ENCODE measurements at regions not wholly inside any gene's neighbourhood (a gene's known extent, or its start where the extent isn't known, plus 50 kb on each side); places are given as distances from the start of the nearest gene placed in this dataset.

DNA sequence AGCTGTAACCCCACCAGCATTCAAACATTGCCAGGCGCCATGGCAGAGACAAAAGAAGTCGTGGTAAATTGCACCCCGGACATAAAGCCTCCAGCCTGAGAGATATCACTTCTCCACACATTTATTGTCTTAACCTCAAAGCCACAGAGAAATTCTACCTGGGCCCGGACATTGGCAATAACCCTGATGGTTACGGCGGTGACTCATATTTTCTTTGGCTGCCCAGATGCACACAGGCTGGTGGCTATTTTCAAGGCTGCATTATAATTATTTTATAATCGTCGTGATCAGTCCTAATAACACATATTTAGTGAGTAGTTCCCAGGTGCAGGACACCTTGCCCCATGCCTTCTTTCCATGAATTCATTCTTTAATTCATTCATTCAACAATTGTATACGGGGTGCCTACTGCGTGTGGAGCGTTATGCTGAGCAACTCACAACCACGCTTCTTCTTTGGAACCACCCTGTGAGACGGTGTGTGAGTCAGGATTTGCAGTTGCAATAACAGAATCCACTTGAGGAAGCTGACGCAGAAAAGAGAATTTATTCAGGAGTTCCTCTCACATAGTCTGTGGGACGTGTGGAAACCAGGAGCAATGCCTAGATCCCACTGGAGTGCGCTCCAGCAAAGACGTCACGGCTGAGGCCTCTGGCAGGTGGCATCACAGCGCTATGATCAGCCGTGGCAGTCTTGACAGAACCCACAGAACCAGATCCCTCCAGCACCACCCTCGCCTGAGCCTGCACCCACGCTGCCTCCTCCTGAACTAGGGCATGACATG is 245.7 kb downstream of the FOXL1 start:
- DNase-seq (ENCODE audit: extremely low read depth in 1 of 2, low read depth in 1 of 2) = no peak

- no peak for DNase-seq (ENCODE audit: extremely low read depth in 1 of 2, low read depth in 1 of 2)
These were observed 246.5 kb downstream of the FOXL1 start for GRCh38 chr16:86824751-86825296.

DNA sequence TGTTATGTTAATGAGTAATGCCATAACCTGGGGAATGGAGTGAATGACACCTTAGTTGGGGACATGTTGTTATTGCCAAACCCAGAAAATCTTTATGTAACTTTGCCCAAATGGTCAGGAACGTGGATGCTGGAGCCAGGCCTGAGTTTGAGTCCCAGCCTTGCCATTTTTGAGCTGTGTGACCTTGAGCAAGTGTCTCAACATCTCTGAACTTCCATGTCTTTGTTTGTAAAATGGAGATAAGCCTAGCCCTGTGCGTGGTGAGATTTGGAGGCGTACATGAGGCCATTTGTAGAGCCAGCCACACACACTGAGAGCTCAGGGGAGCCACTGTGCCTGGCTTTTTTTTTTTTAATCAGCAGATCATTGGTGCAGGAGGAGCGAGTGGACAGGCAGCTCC is 247.3 kb downstream of the FOXL1 start:
- no peak for DNase-seq (ENCODE audit: extremely low read depth in 1 of 2, low read depth in 1 of 2)

- DNase-seq (ENCODE audit: extremely low read depth in 1 of 2, low read depth in 1 of 2) = no peak
These were observed 248.6 kb downstream of the FOXL1 start for GRCh38 chr16:86826941-86827340.

DNA sequence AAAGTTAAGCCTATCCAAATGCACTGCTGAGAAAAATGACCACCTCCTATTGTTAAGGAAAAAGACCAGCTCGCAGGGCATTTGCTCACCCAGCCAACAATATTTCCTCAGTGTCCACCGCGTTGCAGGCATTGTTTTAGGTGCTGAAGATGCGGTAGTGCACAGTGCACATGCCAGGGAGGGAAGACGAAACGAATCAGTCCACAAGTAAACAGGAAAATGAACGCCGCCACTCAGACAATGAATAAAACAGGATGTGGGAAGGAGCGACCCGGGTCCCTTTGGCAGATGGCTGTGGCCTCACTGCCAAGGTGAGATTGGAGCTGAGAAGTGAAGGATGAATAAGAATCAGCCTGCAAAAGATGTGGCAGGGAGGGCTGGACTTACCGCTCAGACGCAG is 249.2 kb downstream of the FOXL1 start:
- DNase-seq (ENCODE audit: extremely low read depth in 1 of 2, low read depth in 1 of 2) = no peak

DNA sequence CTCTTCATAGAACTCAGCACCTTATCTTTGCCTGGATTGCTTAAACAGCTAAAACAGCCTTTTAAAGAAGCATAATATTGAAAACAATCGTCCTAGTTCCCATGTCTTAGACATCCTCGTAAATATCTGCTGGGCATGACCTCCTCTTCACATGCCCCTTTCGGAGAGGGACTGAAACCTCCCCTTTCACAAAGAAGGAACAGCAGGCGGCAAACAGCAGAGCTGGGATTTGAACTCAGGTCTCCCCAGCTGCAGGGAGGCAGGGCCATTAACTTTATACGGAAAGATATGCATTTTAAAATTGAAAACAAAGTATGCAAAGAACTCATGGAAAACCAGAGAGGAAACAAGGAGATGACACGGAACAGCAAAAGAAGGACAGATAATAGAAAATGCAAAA is 249.9 kb downstream of the FOXL1 start:
- no peak for DNase-seq (ENCODE audit: extremely low read depth in 1 of 2, low read depth in 1 of 2)

DNA sequence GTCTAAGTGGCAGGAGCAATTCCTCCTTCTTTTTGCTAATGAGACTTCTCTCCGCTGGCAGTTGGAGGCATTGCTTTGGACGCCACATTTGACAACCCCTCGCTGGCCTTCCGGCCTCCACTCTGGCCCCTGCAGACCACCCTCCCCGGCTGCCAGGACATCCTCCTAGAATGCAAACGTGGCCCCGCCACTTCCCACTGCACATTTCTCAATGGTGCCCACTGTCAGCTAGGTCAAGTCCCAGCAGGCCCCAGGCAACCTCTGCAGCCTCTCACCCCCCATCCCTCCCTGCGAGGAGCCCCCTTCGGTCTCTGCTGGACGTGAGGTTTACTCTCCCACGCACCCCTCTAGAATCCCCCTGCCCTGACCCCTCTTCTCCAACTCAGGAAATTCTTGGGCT is 250.3 kb downstream of the FOXL1 start:
- DNase-seq (ENCODE audit: extremely low read depth in 1 of 2, low read depth in 1 of 2) = no peak

DNA sequence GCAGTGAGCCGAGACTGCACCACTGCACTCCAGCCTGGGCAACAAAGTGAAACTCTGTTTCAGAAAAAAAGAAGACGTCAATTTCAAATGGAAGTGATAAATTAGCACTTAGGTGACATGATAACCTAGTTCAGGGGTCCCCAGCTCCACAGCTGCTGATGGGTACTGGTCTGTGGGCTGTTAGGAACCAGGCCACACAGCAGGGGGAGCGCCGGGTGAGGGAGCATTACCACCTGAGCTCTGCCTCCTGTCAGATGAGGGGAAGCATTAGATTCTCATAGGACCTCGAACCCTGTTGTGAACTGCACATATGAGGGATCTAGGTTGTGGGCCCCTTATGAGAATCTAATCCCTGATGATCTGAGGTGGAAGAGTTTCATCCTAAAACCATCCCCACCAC is 253.0 kb downstream of the FOXL1 start:
- DNase-seq (ENCODE audit: extremely low read depth in 1 of 2, low read depth in 1 of 2) = no peak

DNA sequence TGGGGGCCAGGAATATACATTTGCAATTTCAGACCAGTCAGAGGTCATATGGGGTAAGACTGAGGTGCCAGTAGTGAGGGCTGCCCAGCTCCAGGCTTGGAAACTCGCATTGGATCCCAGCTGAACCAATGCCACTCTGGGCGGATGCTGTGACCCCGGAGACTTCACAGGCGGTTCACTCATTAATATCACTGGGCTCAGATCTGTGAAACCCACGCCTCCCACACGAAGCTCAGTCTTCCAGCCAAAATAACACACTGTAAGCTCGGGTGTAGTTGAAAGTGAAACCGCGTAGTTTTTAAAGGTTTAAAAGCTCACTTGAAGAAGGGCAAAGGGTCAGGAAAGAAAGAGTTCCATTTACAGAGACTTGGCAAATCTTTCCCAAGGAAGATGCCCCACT is 254.8 kb downstream of the FOXL1 start:
- no peak for DNase-seq (ENCODE audit: extremely low read depth in 1 of 2, low read depth in 1 of 2)

DNA sequence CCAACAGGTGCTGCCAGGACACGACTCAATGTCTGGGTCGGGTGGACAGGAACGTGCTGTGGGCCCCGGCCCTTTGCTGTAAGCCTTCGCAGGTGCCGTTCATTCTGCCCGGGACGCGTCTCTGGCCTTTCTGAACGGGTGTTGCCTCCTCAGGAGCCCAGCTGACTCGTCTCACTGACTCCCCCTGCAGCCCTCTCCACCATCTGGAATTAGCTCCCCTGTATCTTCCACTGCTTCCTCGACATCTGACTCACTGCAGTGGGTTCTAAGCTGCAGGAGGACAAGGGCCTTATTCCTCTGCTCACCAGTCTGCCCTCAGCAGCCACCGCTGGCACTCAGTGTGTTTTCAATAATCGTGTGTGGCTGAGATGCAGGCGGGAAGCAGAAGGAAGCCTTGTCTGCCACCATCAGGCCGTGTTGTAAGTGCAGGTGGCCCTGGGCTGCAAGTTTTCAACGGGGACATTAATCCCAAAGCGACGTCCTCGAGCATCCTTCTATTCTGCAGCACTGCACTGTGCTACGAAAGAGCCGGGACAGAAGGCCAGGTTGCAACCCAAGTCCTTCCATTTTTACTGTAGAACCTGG is 256.2 kb downstream of the FOXL1 start:
- DNase-seq (ENCODE audit: extremely low read depth in 1 of 2, low read depth in 1 of 2) = no peak

DNA sequence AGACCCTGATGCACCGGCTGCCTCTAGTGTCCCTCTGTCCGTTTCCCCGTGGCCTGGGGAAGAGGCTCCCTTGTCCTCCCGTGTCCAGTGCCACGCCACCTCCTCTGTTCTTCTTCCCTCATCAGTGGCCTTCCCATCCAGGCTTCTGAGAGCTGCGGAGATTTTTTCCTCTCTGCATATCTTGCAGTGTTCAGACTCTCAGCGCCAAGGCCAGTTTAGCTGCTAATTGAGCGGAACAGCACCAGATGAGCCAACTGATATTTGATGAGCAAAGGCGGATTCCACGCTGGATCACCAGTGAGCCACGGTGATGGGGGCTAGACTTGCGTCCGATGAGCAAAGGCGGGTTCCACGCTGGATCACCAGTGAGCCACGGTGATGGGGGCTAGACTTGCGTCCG is 257.6 kb downstream of the FOXL1 start:
- no peak for DNase-seq (ENCODE audit: extremely low read depth in 1 of 2, low read depth in 1 of 2)

GRCh38 chr16:86836503-86837129 is 258.3 kb downstream of the FOXL1 start:
- no peak for DNase-seq (ENCODE audit: extremely low read depth in 1 of 2, low read depth in 1 of 2)

DNA sequence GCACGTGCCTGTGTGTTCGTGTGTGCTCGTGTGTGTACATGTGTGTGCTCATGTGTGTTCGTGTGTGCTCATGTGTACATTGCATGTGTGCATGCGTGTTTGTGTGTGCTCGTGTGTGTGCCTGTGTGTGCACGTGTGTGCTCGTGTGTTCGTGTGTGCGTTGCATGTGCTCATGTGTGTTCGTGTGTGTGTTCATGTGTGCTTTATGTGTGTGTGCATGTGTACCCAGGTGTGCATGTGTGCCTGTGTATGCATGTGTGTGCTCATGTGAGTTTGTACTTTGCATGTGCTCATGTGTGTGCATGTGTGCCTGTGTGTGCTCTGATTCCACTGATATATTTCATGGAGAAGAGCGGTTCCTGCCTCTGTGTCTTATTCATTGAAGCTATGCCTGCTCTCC is 265.5 kb downstream of the FOXL1 start:
- no peak for DNase-seq (ENCODE audit: extremely low read depth in 1 of 2, low read depth in 1 of 2)

- no peak for DNase-seq (ENCODE audit: extremely low read depth in 1 of 2, low read depth in 1 of 2)
These were observed 266.3 kb downstream of the FOXL1 start for GRCh38 chr16:86844695-86845094.

DNA sequence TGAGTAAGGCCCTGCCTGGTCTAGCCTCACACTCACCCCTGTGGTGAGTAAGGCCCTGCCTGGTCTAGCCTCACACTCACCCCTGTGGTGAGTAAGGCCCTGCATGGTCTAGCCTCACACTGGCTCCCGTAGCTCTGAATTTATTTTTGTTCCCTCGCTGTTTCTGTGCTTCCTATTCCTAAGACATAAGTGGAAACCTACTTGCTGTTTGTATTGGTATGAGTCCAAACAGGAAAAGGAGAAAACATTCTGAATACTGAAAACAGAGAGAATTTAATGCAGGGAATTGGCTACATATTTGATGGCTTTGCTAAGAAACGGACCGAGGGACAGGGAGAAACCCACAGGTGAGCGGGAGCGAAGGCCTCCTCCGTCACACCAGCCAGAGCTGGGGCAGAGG is 267.8 kb downstream of the FOXL1 start:
- no peak for DNase-seq (ENCODE audit: extremely low read depth in 1 of 2, low read depth in 1 of 2)

DNA sequence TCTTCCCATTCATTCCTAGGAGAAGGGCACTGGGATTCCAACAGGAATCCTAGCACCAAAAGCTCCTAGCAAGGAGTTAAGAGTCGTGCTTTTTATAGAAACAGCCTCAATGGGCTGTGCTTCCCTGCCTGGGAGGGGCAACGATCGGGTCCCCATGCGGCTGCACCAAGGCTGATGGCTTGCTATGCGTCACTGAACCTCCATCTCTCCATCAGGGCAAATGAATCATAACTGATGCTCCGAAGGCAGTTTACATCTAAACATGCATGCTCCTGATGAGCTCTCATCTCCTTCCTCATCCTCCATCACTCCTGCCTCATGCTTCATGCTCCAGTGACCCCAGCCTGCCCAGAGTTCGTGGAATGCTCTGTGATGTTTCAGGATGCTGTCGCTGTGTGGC is 270.5 kb downstream of the FOXL1 start:
- DNase-seq (ENCODE audit: extremely low read depth in 1 of 2, low read depth in 1 of 2) = no peak

- DNase-seq (ENCODE audit: extremely low read depth in 1 of 2, low read depth in 1 of 2) = no peak
These were observed 272.3 kb downstream of the FOXL1 start for GRCh38 chr16:86850670-86851069.

- no peak for DNase-seq (ENCODE audit: extremely low read depth in 1 of 2, low read depth in 1 of 2)
These were observed 273.8 kb downstream of the FOXL1 start for GRCh38 chr16:86852135-86852534.

DNA sequence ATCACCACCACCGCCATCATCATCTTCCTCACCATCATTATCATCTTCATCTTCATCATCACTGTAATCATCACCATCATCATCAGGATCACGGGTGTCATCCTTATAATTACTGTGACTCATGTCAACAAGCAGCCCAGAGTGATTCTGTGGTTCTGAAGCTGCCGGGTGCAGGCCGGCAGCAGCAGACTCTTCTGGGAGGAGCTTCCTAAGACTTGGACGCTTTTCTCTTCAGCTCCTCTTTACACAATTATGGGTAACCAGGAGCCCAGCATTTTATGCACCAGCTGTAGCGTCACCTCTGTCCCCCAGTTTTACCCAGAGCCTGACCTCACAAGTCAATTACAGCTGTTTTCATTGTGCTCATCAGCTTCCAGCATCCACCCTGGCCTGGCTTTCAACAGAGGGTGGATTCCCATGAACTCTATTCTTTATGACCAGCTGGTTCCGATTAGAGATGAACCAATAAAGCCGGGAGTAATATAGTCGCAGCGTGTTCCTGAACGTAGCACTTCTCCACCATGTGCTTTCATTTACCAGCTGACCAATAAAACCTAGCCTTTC is 275.8 kb downstream of the FOXL1 start:
- no peak for DNase-seq (ENCODE audit: extremely low read depth in 1 of 2, low read depth in 1 of 2)

- no peak for DNase-seq (ENCODE audit: extremely low read depth in 1 of 2, low read depth in 1 of 2)
These were observed 276.4 kb downstream of the FOXL1 start for GRCh38 chr16:86854626-86855294.

DNA sequence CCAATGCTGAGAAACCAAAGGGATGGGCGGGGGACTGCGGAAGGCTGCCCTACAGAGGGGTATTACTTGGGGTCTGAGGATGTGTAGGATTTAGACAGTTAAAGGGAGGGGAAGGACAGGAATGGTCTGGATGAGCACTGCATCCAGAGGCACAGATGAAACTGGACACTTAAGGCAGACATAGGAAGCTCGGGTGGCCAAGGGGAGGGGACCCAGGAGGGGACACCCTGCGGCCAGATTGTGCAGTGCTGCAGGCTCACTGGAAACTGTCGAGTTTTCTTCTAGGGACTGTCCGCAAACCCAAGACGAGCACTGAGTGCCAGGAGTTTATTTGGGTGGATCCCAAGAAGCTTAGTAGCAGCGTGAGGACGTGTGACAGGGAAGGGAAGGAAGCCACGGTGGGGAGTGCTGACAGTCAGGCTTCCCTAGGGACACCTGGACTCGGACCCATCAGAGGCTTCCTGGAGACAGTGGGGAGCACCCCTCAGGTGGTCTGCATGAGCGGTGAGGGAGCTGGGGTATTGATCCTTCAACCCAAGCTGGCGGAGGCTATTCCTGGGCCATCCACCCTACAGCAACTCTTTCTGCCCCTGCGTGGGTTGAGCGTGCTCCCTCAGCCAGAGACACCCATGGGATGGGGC is 278.7 kb downstream of the FOXL1 start:
- DNase-seq (ENCODE audit: extremely low read depth in 1 of 2, low read depth in 1 of 2) = no peak

All from activated CD8-positive, alpha-beta memory T cell treated with anti-CD3 and anti-CD28 coated beads for 1 hour (primary cell).